ENCODE measurements at regions not wholly inside any gene's neighbourhood (a gene's known extent, or its start where the extent isn't known, plus 50 kb on each side); places are given as distances from the start of the nearest gene placed in this dataset.
"Not testable (repeated sequence)": the region's sequence is repeated elsewhere in the genome, so short reads cannot be mapped to it uniquely, and the experiment has no call there.

- not testable (repeated sequence) for TF ChIP-seq CTCF (conservative IDR thresholded peaks at IDR 0.05 in 1 of 2, IDR thresholded peaks at IDR 0.05 in 1 of 2; ENCODE audit: extremely low read depth in 1 of 2, insufficient read depth in 1 of 2, low read depth in 1 of 2, low read length in 2 of 2); EZH2 (IDR thresholded peaks at IDR 0.05; ENCODE audit: borderline replicate concordance, low read length)
These were observed 4593.3 kb upstream of the OR11H1 start for GRCh38 chr22:10934704-10935103.
